SK-N-SH (cell line): ENCODE measurements at regions not wholly inside any gene's neighbourhood (a gene's known extent, or its start where the extent isn't known, plus 50 kb on each side); places are given as distances from the start of the nearest gene placed in this dataset.

Experiments
- CTCF ChIP-seq: fragments of 200-600 bp; sonication (generic); IDR thresholded peaks from 2 replicates; pipeline ENCODE4 v1.6.1; 2017; ENCODE audit warnings: antibody characterized with exemption, mild to moderate bottlenecking, moderate library complexity
- PBX3 ChIP-seq: IDR thresholded peaks from 2 replicates; pipeline ENCODE4; 2012
- POLR2AphosphoS5 ChIP-seq: IDR thresholded peaks from 2 replicates; pipeline ENCODE4 v1.6.1; 2012; ENCODE audit warnings: low read depth, low read length
- SIN3A ChIP-seq: IDR thresholded peaks from 2 replicates; pipeline ENCODE4 v1.6.1; 2012; ENCODE audit warnings: low read depth, mild to moderate bottlenecking, low read length, moderate library complexity, borderline replicate concordance
- SMC3 ChIP-seq: IDR thresholded peaks from 2 replicates; pipeline ENCODE4 v1.6.1; 2012; ENCODE audit warnings: low read depth, low read length, improper control_type of control experiment
- USF1 ChIP-seq: IDR thresholded peaks from 2 replicates; pipeline ENCODE4 v1.4.0; 2012; ENCODE audit warnings: low read depth, borderline replicate concordance
- ZBTB33 ChIP-seq: IDR thresholded peaks from 2 replicates; pipeline ENCODE4 v1.4.0; 2012; ENCODE audit warnings: low read depth, borderline replicate concordance

- TF ChIP-seq PBX3, result no peak
- no peak for TF ChIP-seq POLR2AphosphoS5
- TF ChIP-seq SIN3A, result no peak
- no peak for TF ChIP-seq CTCF
- no peak for TF ChIP-seq USF1
- TF ChIP-seq SMC3, result no peak
- no peak for TF ChIP-seq ZBTB33
Measured at GRCh38 chr20:3314391-3314790, 75.4 kb upstream of the SLC4A11 start.
